B cell (primary cell): ENCODE measurements at regions not wholly inside any gene's neighbourhood (a gene's known extent, or its start where the extent isn't known, plus 50 kb on each side); places are given as distances from the start of the nearest gene placed in this dataset.

Experiments
- EZH2 ChIP-seq: IDR thresholded peaks from 2 replicates; pipeline ENCODE4 v1.6.1; 2012; ENCODE audit warnings: borderline replicate concordance, low read depth, mild to moderate bottlenecking, moderate library complexity, low read length; ENCODE audit not compliant: insufficient read depth, poor library complexity, severe bottlenecking
- TF ChIP-seq, protein P1 (sequence below): fragments of 200-600 bp; IDR thresholded peaks from one replicate; pipeline ENCODE4 v1.8.0; 2022; ENCODE audit warnings: antibody characterized with exemption, mild to moderate bottlenecking

DNA sequence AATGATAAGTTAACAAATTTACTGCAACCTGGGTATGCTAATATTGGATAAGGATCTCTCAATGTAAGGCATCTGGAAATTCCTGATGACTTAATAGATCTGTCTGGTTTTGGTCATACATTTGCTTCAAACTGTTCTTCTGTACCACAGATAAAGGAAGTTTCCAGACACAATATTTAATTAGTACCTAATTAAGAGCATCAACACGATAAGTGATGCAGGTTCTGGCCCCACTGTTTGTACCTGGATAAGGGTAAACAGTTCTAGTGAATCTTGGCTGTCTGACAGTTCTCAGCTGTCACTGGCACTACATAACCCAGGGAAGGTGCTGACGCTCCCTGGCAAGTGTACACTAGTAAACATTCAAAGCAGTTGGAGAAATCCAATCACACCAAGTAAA is 165.6 kb downstream of the MZT1 start:
- no peak for TF ChIP-seq EZH2
- TF ChIP-seq, protein P1, sequence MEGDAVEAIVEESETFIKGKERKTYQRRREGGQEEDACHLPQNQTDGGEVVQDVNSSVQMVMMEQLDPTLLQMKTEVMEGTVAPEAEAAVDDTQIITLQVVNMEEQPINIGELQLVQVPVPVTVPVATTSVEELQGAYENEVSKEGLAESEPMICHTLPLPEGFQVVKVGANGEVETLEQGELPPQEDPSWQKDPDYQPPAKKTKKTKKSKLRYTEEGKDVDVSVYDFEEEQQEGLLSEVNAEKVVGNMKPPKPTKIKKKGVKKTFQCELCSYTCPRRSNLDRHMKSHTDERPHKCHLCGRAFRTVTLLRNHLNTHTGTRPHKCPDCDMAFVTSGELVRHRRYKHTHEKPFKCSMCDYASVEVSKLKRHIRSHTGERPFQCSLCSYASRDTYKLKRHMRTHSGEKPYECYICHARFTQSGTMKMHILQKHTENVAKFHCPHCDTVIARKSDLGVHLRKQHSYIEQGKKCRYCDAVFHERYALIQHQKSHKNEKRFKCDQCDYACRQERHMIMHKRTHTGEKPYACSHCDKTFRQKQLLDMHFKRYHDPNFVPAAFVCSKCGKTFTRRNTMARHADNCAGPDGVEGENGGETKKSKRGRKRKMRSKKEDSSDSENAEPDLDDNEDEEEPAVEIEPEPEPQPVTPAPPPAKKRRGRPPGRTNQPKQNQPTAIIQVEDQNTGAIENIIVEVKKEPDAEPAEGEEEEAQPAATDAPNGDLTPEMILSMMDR, result no peak
